HG03460 (cell line): ENCODE measurements at regions not wholly inside any gene's neighbourhood (a gene's known extent, or its start where the extent isn't known, plus 50 kb on each side); places are given as distances from the start of the nearest gene placed in this dataset.

Experiments
- ATAC-seq: cut with Tn5 transposase; IDR thresholded peaks from one replicate; pipeline ENCODE4 v1.9.1; 2021; ENCODE audit not compliant: unreplicated experiment

GRCh38 chr15:26477044-26477443 is 295.8 kb downstream of the GABRB3 start:
- ATAC-seq: no peak

GRCh38 chr15:26475554-26475953 is 297.3 kb downstream of the GABRB3 start:
- ATAC-seq: no peak

- no peak for ATAC-seq
Measured at GRCh38 chr15:26472661-26473060, 300.2 kb downstream of the GABRB3 start.

GRCh38 chr15:26461847-26462608 is 310.8 kb downstream of the GABRB3 start:
- ATAC-seq: no peak

- no peak for ATAC-seq
Measured at GRCh38 chr15:26460165-26460564, 312.7 kb downstream of the GABRB3 start.

GRCh38 chr15:26455828-26456227 is 317.0 kb downstream of the GABRB3 start:
- ATAC-seq: no peak

GRCh38 chr15:26453914-26454313 is 319.0 kb downstream of the GABRB3 start:
- no peak for ATAC-seq

GRCh38 chr15:26451995-26452394 is 320.9 kb downstream of the GABRB3 start:
- no peak for ATAC-seq

- ATAC-seq: no peak
Measured at GRCh38 chr15:26449291-26449690, 323.6 kb downstream of the GABRB3 start.

- no peak for ATAC-seq
Measured at GRCh38 chr15:26443321-26443720, 329.5 kb downstream of the GABRB3 start.

GRCh38 chr15:26442680-26443079 is 330.2 kb downstream of the GABRB3 start:
- ATAC-seq: no peak

GRCh38 chr15:26439681-26440080 is 333.2 kb downstream of the GABRB3 start:
- ATAC-seq: no peak

- no peak for ATAC-seq
Measured at GRCh38 chr15:26438718-26439117, 334.1 kb downstream of the GABRB3 start.

- ATAC-seq: no peak
Measured at GRCh38 chr15:26438316-26438715, 334.6 kb downstream of the GABRB3 start.

GRCh38 chr15:26433818-26434217 is 339.0 kb downstream of the GABRB3 start:
- no peak for ATAC-seq

- ATAC-seq: no peak
Measured at GRCh38 chr15:26433060-26433459, 339.8 kb downstream of the GABRB3 start.

GRCh38 chr15:26421065-26421464 is 351.8 kb downstream of the GABRB3 start:
- no peak for ATAC-seq

- no peak for ATAC-seq
Measured at GRCh38 chr15:26395624-26396023, 377.2 kb downstream of the GABRB3 start.

- ATAC-seq: no peak
Measured at GRCh38 chr15:26394801-26395200, 378.1 kb downstream of the GABRB3 start.

- no peak for ATAC-seq
Measured at GRCh38 chr15:26392956-26393355, 379.9 kb downstream of the GABRB3 start.

GRCh38 chr15:26391567-26392194 is 381.2 kb downstream of the GABRB3 start:
- ATAC-seq: no peak

GRCh38 chr15:26382444-26383072 is 390.3 kb downstream of the GABRB3 start:
- ATAC-seq: no peak
